HepG2 (cell line): ENCODE measurements at regions not wholly inside any gene's neighbourhood (a gene's known extent, or its start where the extent isn't known, plus 50 kb on each side); places are given as distances from the start of the nearest gene placed in this dataset.

Experiments used
- CEBPB ChIP-seq: IDR thresholded peaks from 2 replicates; pipeline ENCODE4 v1.6.1; 2011; ENCODE audit warnings: low read depth, low read length, improper control_type of control experiment, borderline replicate concordance
- DNMT1 ChIP-seq: sonication (generic); formaldehyde crosslinking; IDR thresholded peaks from 2 replicates; pipeline ENCODE4 v1.5.1; 2020; ENCODE audit warnings: mild to moderate bottlenecking, missing genetic modification reagents
- GABPB1 ChIP-seq: IDR thresholded peaks from 2 replicates; pipeline ENCODE4 v1.6.1; 2016; ENCODE audit warnings: mild to moderate bottlenecking, missing genetic modification reagents, moderate library complexity, missing compliant biosample characterization
- KAT2B ChIP-seq: fragments of 150-350 bp; IDR thresholded peaks from 2 replicates; pipeline ENCODE4 v1.6.1; 2014; ENCODE audit warnings: low read depth, low read length, borderline replicate concordance
- MED1 ChIP-seq: sonication (generic); formaldehyde crosslinking; IDR thresholded peaks from 2 replicates; pipeline ENCODE4 v1.4.0; 2020; ENCODE audit warnings: missing genetic modification reagents
- NR2F6 ChIP-seq, 2 experiments: IDR thresholded peaks; 2 replicates each; pipeline ENCODE4 v1.6.1; 2016; ENCODE audit warnings: antibody characterized with exemption in 1 of 2, mild to moderate bottlenecking in 1 of 2
- RBAK ChIP-seq: sonication (generic); formaldehyde crosslinking; IDR thresholded peaks from 2 replicates; pipeline ENCODE4 v1.5.1; 2020; ENCODE audit warnings: mild to moderate bottlenecking, missing genetic modification reagents
- RXRA ChIP-seq: sonication (generic); formaldehyde crosslinking; IDR thresholded peaks from 2 replicates; pipeline ENCODE4 v1.5.1; 2020; ENCODE audit warnings: missing genetic modification reagents
- SALL1 ChIP-seq: sonication (generic); formaldehyde crosslinking; IDR thresholded peaks from 2 replicates; pipeline ENCODE4 v1.8.0; 2022; ENCODE audit warnings: mild to moderate bottlenecking, missing genetic modification reagents
- SMAD1 ChIP-seq: sonication (generic); formaldehyde crosslinking; IDR thresholded peaks from 2 replicates; pipeline ENCODE4 v1.4.0; 2020; ENCODE audit warnings: missing genetic modification reagents, low read depth, mild to moderate bottlenecking, borderline replicate concordance
- SOX6 ChIP-seq, 2 experiments: fragments of 450-650 bp in 1 of 2; sonication (generic) in 1 of 2; formaldehyde crosslinking in 1 of 2; IDR thresholded peaks; 2 replicates each; pipeline versions ENCODE4 v1.4.0 to v1.6.1; 2017 to 2020; ENCODE audit warnings: antibody characterized with exemption in 1 of 2, mild to moderate bottlenecking in 1 of 2, missing genetic modification reagents in 1 of 2
- SP1 ChIP-seq, 2 experiments: fragments of 450-650 bp in 1 of 2; sonication (generic) in 1 of 2; formaldehyde crosslinking in 1 of 2; IDR thresholded peaks; 2 replicates each; pipeline versions ENCODE4 v1.4.0 to v1.6.1; 2016 to 2020; ENCODE audit warnings: missing genetic modification reagents in 1 of 2
- SP2 ChIP-seq: sonication (generic); formaldehyde crosslinking; IDR thresholded peaks from 2 replicates; pipeline ENCODE4 v1.5.1; 2020; ENCODE audit warnings: mild to moderate bottlenecking, missing genetic modification reagents
- TBL1XR1 ChIP-seq: fragments of 150-350 bp; IDR thresholded peaks from 2 replicates; pipeline ENCODE4 v1.6.1; 2014; ENCODE audit warnings: borderline replicate concordance, low read length; ENCODE audit not compliant: partially characterized antibody
- TCF7 ChIP-seq: sonication (generic); IDR thresholded peaks from 2 replicates; pipeline ENCODE4 v1.6.1; 2016; ENCODE audit warnings: antibody characterized with exemption, low read depth
- TRIM24 ChIP-seq: sonication (generic); formaldehyde crosslinking; IDR thresholded peaks from 2 replicates; pipeline ENCODE4 v1.8.0; 2022; ENCODE audit warnings: mild to moderate bottlenecking, missing genetic modification reagents
- ZBTB38 ChIP-seq: sonication (generic); formaldehyde crosslinking; IDR thresholded peaks from 2 replicates; pipeline ENCODE4 v1.5.1; 2020; ENCODE audit warnings: mild to moderate bottlenecking, missing genetic modification reagents
- ZFX ChIP-seq: sonication (generic); formaldehyde crosslinking; IDR thresholded peaks from 2 replicates; pipeline ENCODE4 v1.4.0; 2020; ENCODE audit warnings: mild to moderate bottlenecking, low read depth, missing genetic modification reagents, moderate library complexity
- ZKSCAN1 ChIP-seq: fragments of 150-350 bp; IDR thresholded peaks from 2 replicates; pipeline ENCODE4 v1.6.1; 2014; ENCODE audit warnings: low read length
- ZNF224 ChIP-seq: sonication (generic); formaldehyde crosslinking; IDR thresholded peaks from 2 replicates; pipeline ENCODE4 v1.5.0; 2020; ENCODE audit warnings: mild to moderate bottlenecking, missing genetic modification reagents
- ZNF451 ChIP-seq: sonication (generic); formaldehyde crosslinking; IDR thresholded peaks from 2 replicates; pipeline ENCODE4 v1.5.0; 2020; ENCODE audit warnings: mild to moderate bottlenecking, missing genetic modification reagents
- ZNF775 ChIP-seq: sonication (generic); formaldehyde crosslinking; IDR thresholded peaks from 2 replicates; pipeline ENCODE4 v1.4.0; 2020; ENCODE audit warnings: missing genetic modification reagents, mild to moderate bottlenecking, moderate library complexity, borderline replicate concordance
- ZSCAN29 ChIP-seq: sonication (generic); formaldehyde crosslinking; conservative IDR thresholded peaks from 2 replicates; pipeline ENCODE4 v1.4.0; 2020; ENCODE audit warnings: mild to moderate bottlenecking, missing genetic modification reagents
- TF ChIP-seq, protein P1 (sequence below): sonication (generic); formaldehyde crosslinking; IDR thresholded peaks from 2 replicates; pipeline ENCODE4 v1.9.0; 2021; ENCODE audit warnings: missing genetic modification reagents, mild to moderate bottlenecking, borderline replicate concordance
- TF ChIP-seq, protein P2 (sequence below): sonication (generic); formaldehyde crosslinking; IDR thresholded peaks from 2 replicates; pipeline ENCODE4 v1.8.0; 2023; ENCODE audit warnings: mild to moderate bottlenecking, missing genetic modification reagents
- TF ChIP-seq, protein P3 (sequence below): sonication (generic); formaldehyde crosslinking; IDR thresholded peaks from 2 replicates; pipeline ENCODE4 v1.9.0; 2021; ENCODE audit warnings: missing genetic modification reagents, borderline replicate concordance
- TF ChIP-seq, protein P4 (sequence below): sonication (generic); formaldehyde crosslinking; IDR thresholded peaks from 2 replicates; pipeline ENCODE4 v1.5.0; 2020; ENCODE audit warnings: missing genetic modification reagents, mild to moderate bottlenecking, borderline replicate concordance

DNA sequence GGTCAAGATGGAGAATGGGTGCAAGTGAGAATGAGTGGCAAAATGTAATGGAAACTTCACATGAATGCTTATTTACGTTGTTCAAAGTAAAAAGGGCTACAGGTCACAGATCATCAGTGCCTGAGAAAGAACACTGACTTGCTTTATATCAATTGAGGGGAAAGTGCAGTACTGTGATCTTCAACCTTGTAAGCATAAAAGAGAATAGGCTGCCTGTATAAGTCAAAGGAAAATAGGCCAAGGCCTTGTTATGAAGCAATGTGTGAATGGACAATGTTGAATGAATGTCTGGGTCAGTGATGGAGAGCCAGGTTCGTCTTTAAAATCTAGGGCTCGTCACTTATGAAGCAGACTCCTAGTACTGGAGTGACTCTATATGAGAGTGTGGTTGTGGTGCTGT is 158.6 kb upstream of the NT5E start (continued):
- TF ChIP-seq, protein P1, sequence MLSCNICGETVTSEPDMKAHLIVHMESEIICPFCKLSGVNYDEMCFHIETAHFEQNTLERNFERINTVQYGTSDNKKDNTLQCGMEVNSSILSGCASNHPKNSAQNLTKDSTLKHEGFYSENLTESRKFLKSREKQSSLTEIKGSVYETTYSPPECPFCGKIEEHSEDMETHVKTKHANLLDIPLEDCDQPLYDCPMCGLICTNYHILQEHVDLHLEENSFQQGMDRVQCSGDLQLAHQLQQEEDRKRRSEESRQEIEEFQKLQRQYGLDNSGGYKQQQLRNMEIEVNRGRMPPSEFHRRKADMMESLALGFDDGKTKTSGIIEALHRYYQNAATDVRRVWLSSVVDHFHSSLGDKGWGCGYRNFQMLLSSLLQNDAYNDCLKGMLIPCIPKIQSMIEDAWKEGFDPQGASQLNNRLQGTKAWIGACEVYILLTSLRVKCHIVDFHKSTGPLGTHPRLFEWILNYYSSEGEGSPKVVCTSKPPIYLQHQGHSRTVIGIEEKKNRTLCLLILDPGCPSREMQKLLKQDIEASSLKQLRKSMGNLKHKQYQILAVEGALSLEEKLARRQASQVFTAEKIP = no peak
- TF ChIP-seq SOX6 (IDR thresholded peaks at IDR 0.05) (no peak), SOX6 (CRISPR knock-in tag; IDR thresholded peaks at IDR 0.05) (peak; percentile 29; the same call in 1 of the 2 replicates), SP2 (CRISPR knock-in tag) (no peak), ZNF224 (CRISPR knock-in tag) (no peak), MED1 (CRISPR knock-in tag) (no peak), ZFX (CRISPR knock-in tag) (no peak), NR2F6 (IDR thresholded peaks at IDR 0.05) (peak; percentile 46; the same call in 1 of the 2 replicates), NR2F6 (CRISPR knock-in tag; IDR thresholded peaks at IDR 0.05) (0 out of 2 replicates have a peak, but pooled peaks have one; percentile 7), ZSCAN29 (CRISPR knock-in tag) (no peak), RBAK (CRISPR knock-in tag) (no peak), TRIM24 (CRISPR knock-in tag) (peak; percentile 48; the same call in 1 of the 2 replicates), KAT2B (no peak), SMAD1 (no peak), ZNF451 (CRISPR knock-in tag) (no peak), GABPB1 (CRISPR knock-in tag) (no peak), SP1 (IDR thresholded peaks at IDR 0.05) (no peak), SP1 (CRISPR knock-in tag; IDR thresholded peaks at IDR 0.05) (no peak), ZNF775 (no peak), TBL1XR1 (peak; percentile 45), TCF7 (peak; percentile 50), ZBTB38 (CRISPR knock-in tag) (no peak), ZKSCAN1 (no peak), RXRA (CRISPR knock-in tag) (no peak), SALL1 (CRISPR knock-in tag) (no peak; the same call in 1 of the 2 replicates), DNMT1 (CRISPR knock-in tag) (no peak), CEBPB (peak; percentile 58; the same call in 1 of the 2 replicates)
- TF ChIP-seq, protein P2, sequence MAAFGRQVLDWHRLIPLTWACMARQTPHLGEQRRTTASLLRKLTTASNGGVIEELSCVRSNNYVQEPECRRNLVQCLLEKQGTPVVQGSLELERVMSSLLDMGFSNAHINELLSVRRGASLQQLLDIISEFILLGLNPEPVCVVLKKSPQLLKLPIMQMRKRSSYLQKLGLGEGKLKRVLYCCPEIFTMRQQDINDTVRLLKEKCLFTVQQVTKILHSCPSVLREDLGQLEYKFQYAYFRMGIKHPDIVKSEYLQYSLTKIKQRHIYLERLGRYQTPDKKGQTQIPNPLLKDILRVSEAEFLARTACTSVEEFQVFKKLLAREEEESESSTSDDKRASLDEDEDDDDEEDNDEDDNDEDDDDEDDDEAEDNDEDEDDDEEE (CRISPR knock-in tag) = no peak
- TF ChIP-seq, protein P3, sequence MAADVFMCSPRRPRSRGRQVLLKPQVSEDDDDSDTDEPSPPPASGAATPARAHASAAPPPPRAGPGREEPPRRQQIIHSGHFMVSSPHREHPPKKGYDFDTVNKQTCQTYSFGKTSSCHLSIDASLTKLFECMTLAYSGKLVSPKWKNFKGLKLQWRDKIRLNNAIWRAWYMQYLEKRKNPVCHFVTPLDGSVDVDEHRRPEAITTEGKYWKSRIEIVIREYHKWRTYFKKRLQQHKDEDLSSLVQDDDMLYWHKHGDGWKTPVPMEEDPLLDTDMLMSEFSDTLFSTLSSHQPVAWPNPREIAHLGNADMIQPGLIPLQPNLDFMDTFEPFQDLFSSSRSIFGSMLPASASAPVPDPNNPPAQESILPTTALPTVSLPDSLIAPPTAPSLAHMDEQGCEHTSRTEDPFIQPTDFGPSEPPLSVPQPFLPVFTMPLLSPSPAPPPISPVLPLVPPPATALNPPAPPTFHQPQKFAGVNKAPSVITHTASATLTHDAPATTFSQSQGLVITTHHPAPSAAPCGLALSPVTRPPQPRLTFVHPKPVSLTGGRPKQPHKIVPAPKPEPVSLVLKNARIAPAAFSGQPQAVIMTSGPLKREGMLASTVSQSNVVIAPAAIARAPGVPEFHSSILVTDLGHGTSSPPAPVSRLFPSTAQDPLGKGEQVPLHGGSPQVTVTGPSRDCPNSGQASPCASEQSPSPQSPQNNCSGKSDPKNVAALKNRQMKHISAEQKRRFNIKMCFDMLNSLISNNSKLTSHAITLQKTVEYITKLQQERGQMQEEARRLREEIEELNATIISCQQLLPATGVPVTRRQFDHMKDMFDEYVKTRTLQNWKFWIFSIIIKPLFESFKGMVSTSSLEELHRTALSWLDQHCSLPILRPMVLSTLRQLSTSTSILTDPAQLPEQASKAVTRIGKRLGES (CRISPR knock-in tag) = no peak
- TF ChIP-seq, protein P4, sequence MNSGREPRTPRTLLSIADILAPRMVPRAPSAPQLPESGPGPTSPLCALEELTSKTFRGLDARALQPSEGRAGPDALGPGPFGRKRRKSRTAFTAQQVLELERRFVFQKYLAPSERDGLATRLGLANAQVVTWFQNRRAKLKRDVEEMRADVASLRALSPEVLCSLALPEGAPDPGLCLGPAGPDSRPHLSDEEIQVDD (CRISPR knock-in tag) = no peak
